ENCODE measurements at regions not wholly inside any gene's neighbourhood (a gene's known extent, or its start where the extent isn't known, plus 50 kb on each side); places are given as distances from the start of the nearest gene placed in this dataset.

GRCh38 chr12:61188801-61189595 is 1071.2 kb upstream of the USP15 start:
- Histone ChIP-seq H3K27me3 (replicated peaks) (no peaks in the 10 kb centered on the region), H3K4me3 (ENCODE audit: low read depth, low read length) (no peak overlapping the region), H3K36me3 (replicated peaks) (no peaks in the 10 kb centered on the region), H3K27ac (no peak overlapping the region)
- in situ Hi-C loops (cut with HindIII; ENCODE audit: low pct_ligation_motif_present, low sequenced_read_pairs): no loop called here
- TF ChIP-seq CTCF (IDR thresholded peaks at IDR 0.05; ENCODE audit: low read depth, low read length, missing control alignments): no peak
- no peak for DNase-seq

GRCh38 chr12:61213646-61214045 is 1046.6 kb upstream of the USP15 start:
- no peaks in the 10 kb centered on the region for H3K27me3 ChIP-seq (replicated peaks)
- no peak for DNase-seq
- no peak overlapping the region for H3K27ac ChIP-seq
- no peaks in the 10 kb centered on the region for H3K36me3 ChIP-seq (replicated peaks)
- in situ Hi-C loops (cut with HindIII; ENCODE audit: low pct_ligation_motif_present, low sequenced_read_pairs): no loop called here
- no peak overlapping the region for H3K4me3 ChIP-seq (ENCODE audit: low read depth, low read length)
- TF ChIP-seq CTCF (IDR thresholded peaks at IDR 0.05; ENCODE audit: low read depth, low read length, missing control alignments): no peak

GRCh38 chr12:61220337-61220736 is 1039.9 kb upstream of the USP15 start:
- H3K4me3 ChIP-seq (ENCODE audit: low read depth, low read length): no peak overlapping the region
- no peak overlapping the region for H3K27ac ChIP-seq
- H3K36me3 ChIP-seq (replicated peaks): no peaks in the 10 kb centered on the region
- peak; percentile 18 for DNase-seq
- no peaks in the 10 kb centered on the region for H3K27me3 ChIP-seq (replicated peaks)
- TF ChIP-seq CTCF (IDR thresholded peaks at IDR 0.05; ENCODE audit: low read depth, low read length, missing control alignments): no peak
- in situ Hi-C loops (cut with HindIII; ENCODE audit: low pct_ligation_motif_present, low sequenced_read_pairs): no loop called here

GRCh38 chr12:61232040-61232439 is 1028.2 kb upstream of the USP15 start:
- Histone ChIP-seq H3K36me3 (replicated peaks) (no peaks in the 10 kb centered on the region), H3K27ac (no peak overlapping the region), H3K27me3 (replicated peaks) (no peaks in the 10 kb centered on the region), H3K4me3 (ENCODE audit: low read depth, low read length) (no peak overlapping the region)
- no peak for DNase-seq
- no peak for TF ChIP-seq CTCF (IDR thresholded peaks at IDR 0.05; ENCODE audit: low read depth, low read length, missing control alignments)
- in situ Hi-C loops (cut with HindIII; ENCODE audit: low pct_ligation_motif_present, low sequenced_read_pairs): no loop called here

GRCh38 chr12:61250303-61250702 is 1009.9 kb upstream of the USP15 start:
- H3K27ac ChIP-seq: no peak overlapping the region
- TF ChIP-seq CTCF (IDR thresholded peaks at IDR 0.05; ENCODE audit: low read depth, low read length, missing control alignments): no peak
- no peaks in the 10 kb centered on the region for H3K27me3 ChIP-seq (replicated peaks)
- H3K4me3 ChIP-seq (ENCODE audit: low read depth, low read length): no peak overlapping the region
- peak; percentile 15 for DNase-seq
- in situ Hi-C loops (cut with HindIII; ENCODE audit: low pct_ligation_motif_present, low sequenced_read_pairs): no loop called here
- no peaks in the 10 kb centered on the region for H3K36me3 ChIP-seq (replicated peaks)

GRCh38 chr12:61251076-61251475 is 1009.1 kb upstream of the USP15 start:
- no peak for TF ChIP-seq CTCF (IDR thresholded peaks at IDR 0.05; ENCODE audit: low read depth, low read length, missing control alignments)
- no peak overlapping the region for H3K4me3 ChIP-seq (ENCODE audit: low read depth, low read length)
- in situ Hi-C loops (cut with HindIII; ENCODE audit: low pct_ligation_motif_present, low sequenced_read_pairs): no loop called here
- no peak overlapping the region for H3K27ac ChIP-seq
- no peak for DNase-seq
- no peaks in the 10 kb centered on the region for H3K27me3 ChIP-seq (replicated peaks)
- H3K36me3 ChIP-seq (replicated peaks): no peaks in the 10 kb centered on the region

Measured in brain microvascular endothelial cell (primary cell).